ENCODE measurements at regions not wholly inside any gene's neighbourhood (a gene's known extent, or its start where the extent isn't known, plus 50 kb on each side); places are given as distances from the start of the nearest gene placed in this dataset.

DNA sequence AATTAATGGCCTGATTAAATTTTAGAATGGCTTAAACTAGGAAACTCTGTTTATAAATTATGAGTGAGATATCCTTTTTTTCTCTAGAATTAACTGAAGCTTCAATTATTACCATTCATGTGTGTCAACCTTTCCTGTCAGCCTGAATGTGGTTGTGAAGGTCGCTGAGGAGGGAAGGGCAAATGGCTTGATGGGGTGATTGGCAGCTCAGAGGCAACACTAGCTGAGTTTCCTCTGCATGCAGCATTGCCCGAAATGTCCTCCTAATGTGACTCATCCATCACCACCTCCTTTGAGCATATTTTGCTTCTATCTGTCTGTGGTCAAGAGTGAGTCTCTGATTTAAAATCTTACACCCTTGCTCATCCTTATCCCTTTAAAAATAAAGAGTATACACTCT lies 281.9 kb downstream of the TENT4A start:
- WGBS, 2 experiments (ENCODE audit: extremely low coverage in 2 of 2, insufficient read length in 1 of 2), result no CpG with 5 or more reads among the region's 2 CpGs
- Histone ChIP-seq H3K18ac (ENCODE audit: low read depth, low read length) (no peak overlapping the region), H3K4ac (ENCODE audit: low read depth, low read length) (no peak overlapping the region), H3K27me3 (ENCODE audit: control insufficient read depth, insufficient read depth, low read length) (no peaks in the 10 kb centered on the region), H2AK5ac (ENCODE audit: low read depth, low read length) (no peak overlapping the region), H2AK9ac (replicated peaks; ENCODE audit: low read depth, low read length, poor library complexity) (no peak overlapping the region), H3K14ac (replicated peaks; ENCODE audit: low read depth, low read length) (no peak overlapping the region), H3K9me3 (ENCODE audit: control insufficient read depth, insufficient read depth, low read length) (peaks cover 3% of the 10 kb centered on the region; the same call in 1 of the 2 replicates), H4K91ac (ENCODE audit: insufficient read depth, low read depth, low read length) (no peak overlapping the region), H4K20me1 (ENCODE audit: insufficient read depth, low read length) (no peaks in the 10 kb centered on the region), H3K27ac (ENCODE audit: insufficient read depth, low read length) (no peak overlapping the region), H3K9ac (ENCODE audit: low read depth, low read length) (no peak overlapping the region), H3K56ac (ENCODE audit: extremely low read depth, insufficient read depth, low read length) (no peak overlapping the region), H3K9me1 (ENCODE audit: insufficient read depth, low read length) (no peaks in the 10 kb centered on the region), H3K36me3 (ENCODE audit: control insufficient read depth, insufficient read depth, low read length) (no peaks in the 10 kb centered on the region), H2BK15ac (ENCODE audit: low read depth, low read length) (no peak overlapping the region), H3K4me2 (ENCODE audit: low read depth, low read length) (no peak overlapping the region), H2BK20ac (ENCODE audit: low read depth, low read length) (no peak overlapping the region), H4K8ac (ENCODE audit: low read depth in 2 of 2, low read length in 2 of 2) (no peak overlapping the region), H4K5ac (ENCODE audit: low read depth, low read length) (no peak overlapping the region), H2BK5ac (ENCODE audit: low read depth, low read length, poor library complexity, severe bottlenecking) (no peak overlapping the region), H3K4me3 (ENCODE audit: insufficient read depth, low read depth, low read length) (no peak overlapping the region), H2AFZ (replicated peaks; ENCODE audit: low read length, poor library complexity) (no peak overlapping the region), H3K23ac (ENCODE audit: low read depth, low read length) (no peak overlapping the region), H2BK120ac (ENCODE audit: low read depth, low read length) (no peak overlapping the region), H3K79me1 (ENCODE audit: low read depth in 1 of 2, low read length in 2 of 2) (no peaks in the 10 kb centered on the region), H3K4me1 (ENCODE audit: control insufficient read depth, insufficient read depth, low read length) (no peaks in the 10 kb centered on the region)
- in situ Hi-C loops (cut with MboI; ENCODE audit: low sequenced_read_pairs) (no loop called here), dilution Hi-C loops (cut with HindIII; ENCODE audit: low sequenced_read_pairs, unreplicated experiment) (no loop called here), intact Hi-C loops (cut with micrococcal nuclease) (no loop called here)
- ATAC-seq (ENCODE audit: low read depth) (no peak), DNase-seq (no peak)
- BruUV-seq (replicated peaks), result no TSS peak
- TF ChIP-seq NFE2L2 (IDR thresholded peaks at IDR 0.05; ENCODE audit: low read depth, low read length), result no peak
- TF ChIP-seq, protein P1, sequence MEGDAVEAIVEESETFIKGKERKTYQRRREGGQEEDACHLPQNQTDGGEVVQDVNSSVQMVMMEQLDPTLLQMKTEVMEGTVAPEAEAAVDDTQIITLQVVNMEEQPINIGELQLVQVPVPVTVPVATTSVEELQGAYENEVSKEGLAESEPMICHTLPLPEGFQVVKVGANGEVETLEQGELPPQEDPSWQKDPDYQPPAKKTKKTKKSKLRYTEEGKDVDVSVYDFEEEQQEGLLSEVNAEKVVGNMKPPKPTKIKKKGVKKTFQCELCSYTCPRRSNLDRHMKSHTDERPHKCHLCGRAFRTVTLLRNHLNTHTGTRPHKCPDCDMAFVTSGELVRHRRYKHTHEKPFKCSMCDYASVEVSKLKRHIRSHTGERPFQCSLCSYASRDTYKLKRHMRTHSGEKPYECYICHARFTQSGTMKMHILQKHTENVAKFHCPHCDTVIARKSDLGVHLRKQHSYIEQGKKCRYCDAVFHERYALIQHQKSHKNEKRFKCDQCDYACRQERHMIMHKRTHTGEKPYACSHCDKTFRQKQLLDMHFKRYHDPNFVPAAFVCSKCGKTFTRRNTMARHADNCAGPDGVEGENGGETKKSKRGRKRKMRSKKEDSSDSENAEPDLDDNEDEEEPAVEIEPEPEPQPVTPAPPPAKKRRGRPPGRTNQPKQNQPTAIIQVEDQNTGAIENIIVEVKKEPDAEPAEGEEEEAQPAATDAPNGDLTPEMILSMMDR (conservative IDR thresholded peaks at IDR 0.05; ENCODE audit: low read depth, low read length), result no peak
- TF ChIP-seq SMC3 (IDR thresholded peaks at IDR 0.05; ENCODE audit: low read depth, low read length), result no peak
- TF ChIP-seq, protein P2, sequence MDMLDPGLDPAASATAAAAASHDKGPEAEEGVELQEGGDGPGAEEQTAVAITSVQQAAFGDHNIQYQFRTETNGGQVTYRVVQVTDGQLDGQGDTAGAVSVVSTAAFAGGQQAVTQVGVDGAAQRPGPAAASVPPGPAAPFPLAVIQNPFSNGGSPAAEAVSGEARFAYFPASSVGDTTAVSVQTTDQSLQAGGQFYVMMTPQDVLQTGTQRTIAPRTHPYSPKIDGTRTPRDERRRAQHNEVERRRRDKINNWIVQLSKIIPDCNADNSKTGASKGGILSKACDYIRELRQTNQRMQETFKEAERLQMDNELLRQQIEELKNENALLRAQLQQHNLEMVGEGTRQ (IDR thresholded peaks at IDR 0.05; ENCODE audit: low read depth, low read length), result no peak
- TF ChIP-seq CHD1 (IDR thresholded peaks at IDR 0.05; ENCODE audit: low read depth, low read length), result no peak
- no peak for TF ChIP-seq RAD21 (IDR thresholded peaks at IDR 0.05; ENCODE audit: low read length)
- TF ChIP-seq, protein P3, sequence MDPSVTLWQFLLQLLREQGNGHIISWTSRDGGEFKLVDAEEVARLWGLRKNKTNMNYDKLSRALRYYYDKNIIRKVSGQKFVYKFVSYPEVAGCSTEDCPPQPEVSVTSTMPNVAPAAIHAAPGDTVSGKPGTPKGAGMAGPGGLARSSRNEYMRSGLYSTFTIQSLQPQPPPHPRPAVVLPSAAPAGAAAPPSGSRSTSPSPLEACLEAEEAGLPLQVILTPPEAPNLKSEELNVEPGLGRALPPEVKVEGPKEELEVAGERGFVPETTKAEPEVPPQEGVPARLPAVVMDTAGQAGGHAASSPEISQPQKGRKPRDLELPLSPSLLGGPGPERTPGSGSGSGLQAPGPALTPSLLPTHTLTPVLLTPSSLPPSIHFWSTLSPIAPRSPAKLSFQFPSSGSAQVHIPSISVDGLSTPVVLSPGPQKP (IDR thresholded peaks at IDR 0.05; ENCODE audit: borderline replicate concordance, low read depth, low read length), result no peak
- TF ChIP-seq CEBPB (IDR thresholded peaks at IDR 0.05; ENCODE audit: low read depth, low read length), result no peak
- no peak for TF ChIP-seq RCOR1 (IDR thresholded peaks at IDR 0.05; ENCODE audit: insufficient replicate concordance, low read length)
- no peak for TF ChIP-seq BHLHE40 (IDR thresholded peaks at IDR 0.05; ENCODE audit: low read depth, low read length)
- TF ChIP-seq FOS (IDR thresholded peaks at IDR 0.05; ENCODE audit: low read depth, low read length), result no peak
- TF ChIP-seq MXI1 (IDR thresholded peaks at IDR 0.05; ENCODE audit: borderline replicate concordance, low read depth, low read length), result no peak
- TF ChIP-seq MAFK (IDR thresholded peaks at IDR 0.05; ENCODE audit: low read depth, low read length), result no peak
- no peak for TF ChIP-seq RFX5 (IDR thresholded peaks at IDR 0.05; ENCODE audit: low read depth, low read length)
- no peak for TF ChIP-seq POLR2A (IDR thresholded peaks at IDR 0.05; ENCODE audit: low read depth, low read length)
- TF ChIP-seq MAZ (IDR thresholded peaks at IDR 0.05; ENCODE audit: borderline replicate concordance, low read depth, low read length), result no peak
- POLR2A ChIA-PET (ENCODE audit: unreplicated experiment), result no interaction called here
- CTCF ChIA-PET, result no interaction called here

All from IMR-90 (cell line).